ENCODE measurements at regions not wholly inside any gene's neighbourhood (a gene's known extent, or its start where the extent isn't known, plus 50 kb on each side); places are given as distances from the start of the nearest gene placed in this dataset.

GRCh38 chr13:80168089-80168850 lies 172.7 kb downstream of the SPRY2 start:
- ChIA-PET RAD21 (ENCODE audit: low non-redundant PET in 1 of 2, low total read pairs in 2 of 2, uncharacterized antibody in 2 of 2, unreplicated experiment in 2 of 2) (no interaction called here), CTCF (no interaction called here), POLR2A (no interaction called here)
- no peaks in the 10 kb centered on the region for H4K20me1 ChIP-seq (ENCODE audit: insufficient read depth)
- H2AFZ ChIP-seq (ENCODE audit: low read depth, low read length, poor library complexity, severe bottlenecking) = no peak overlapping the region
- no peaks in the 10 kb centered on the region; a peak in 1 of 4 replicates for H3K9me3 ChIP-seq (ENCODE audit: control insufficient read depth in 1 of 2, insufficient read depth in 1 of 2, low read depth in 1 of 2, low read length in 2 of 2)
- intact Hi-C loops (cut with micrococcal nuclease) = no loop called here
- H3K79me2 ChIP-seq (ENCODE audit: insufficient read depth, low read length) = no peaks in the 10 kb centered on the region
- ATAC-seq (no peak), DNase-seq (ENCODE audit: low read depth, low spot score) (no peak)
- TF ChIP-seq CTCF (IDR thresholded peaks at IDR 0.05 in 2 of 3, conservative IDR thresholded peaks at IDR 0.05 in 1 of 3; ENCODE audit: borderline replicate concordance in 1 of 3, insufficient read depth in 1 of 3, low read depth in 2 of 3, low read length in 2 of 3) (no peak), FOSL1 (IDR thresholded peaks at IDR 0.05; ENCODE audit: low read depth) (no peak), EGR1 (IDR thresholded peaks at IDR 0.05; ENCODE audit: low read depth) (no peak), SP1 (IDR thresholded peaks at IDR 0.05; ENCODE audit: low read depth) (no peak), ZNF274 (IDR thresholded peaks at IDR 0.05; ENCODE audit: low read depth, low read length) (no peak), JUND (IDR thresholded peaks at IDR 0.05) (no peak), YY1 (IDR thresholded peaks at IDR 0.05; ENCODE audit: extremely low read depth, insufficient replicate concordance, low read depth, low read length) (no peak), SIN3A (IDR thresholded peaks at IDR 0.05; ENCODE audit: low read depth) (no peak), MAX (IDR thresholded peaks at IDR 0.05) (no peak), CBX3 (IDR thresholded peaks at IDR 0.05; ENCODE audit: low read depth) (no peak), EZH2 (IDR thresholded peaks at IDR 0.05) (no peak), REST (IDR thresholded peaks at IDR 0.05; ENCODE audit: low read depth) (no peak), POLR2AphosphoS5 (IDR thresholded peaks at IDR 0.05; ENCODE audit: low read depth, low read length) (no peak), ATF3 (IDR thresholded peaks at IDR 0.05) (no peak), ZFX (IDR thresholded peaks at IDR 0.05) (no peak), ZBTB33 (IDR thresholded peaks at IDR 0.05; ENCODE audit: extremely low read depth, insufficient replicate concordance, low read length) (no peak), TCF7L2 (IDR thresholded peaks at IDR 0.05; ENCODE audit: borderline replicate concordance, extremely low read depth, insufficient read depth, insufficient read length) (no peak)
- no peak overlapping the region for H3K4me3 ChIP-seq (replicated peaks in 1 of 2; ENCODE audit: low read depth in 1 of 2, low read length in 2 of 2)
- H3K27ac ChIP-seq (ENCODE audit: low read depth, low read length) = no peak overlapping the region
- H3K9ac ChIP-seq (ENCODE audit: low read length) = no peak overlapping the region
- H3K36me3 ChIP-seq (ENCODE audit: control insufficient read depth in 1 of 2, insufficient read depth in 2 of 2, low read length in 2 of 2) = no peaks in the 10 kb centered on the region
- no peak overlapping the region for H3K4me2 ChIP-seq (ENCODE audit: low read length)
- no peaks in the 10 kb centered on the region for H3K9me2 ChIP-seq (ENCODE audit: insufficient read depth)
- no peaks in the 10 kb centered on the region for H3K4me1 ChIP-seq (ENCODE audit: control insufficient read depth in 1 of 2, insufficient read depth in 2 of 2, low read length in 2 of 2)
- H3K27me3 ChIP-seq (ENCODE audit: insufficient read depth, low read length) = no peaks in the 10 kb centered on the region
- BruUV-seq (replicated peaks) = no TSS peak
